ENCODE measurements at regions not wholly inside any gene's neighbourhood (a gene's known extent, or its start where the extent isn't known, plus 50 kb on each side); places are given as distances from the start of the nearest gene placed in this dataset.

DNA sequence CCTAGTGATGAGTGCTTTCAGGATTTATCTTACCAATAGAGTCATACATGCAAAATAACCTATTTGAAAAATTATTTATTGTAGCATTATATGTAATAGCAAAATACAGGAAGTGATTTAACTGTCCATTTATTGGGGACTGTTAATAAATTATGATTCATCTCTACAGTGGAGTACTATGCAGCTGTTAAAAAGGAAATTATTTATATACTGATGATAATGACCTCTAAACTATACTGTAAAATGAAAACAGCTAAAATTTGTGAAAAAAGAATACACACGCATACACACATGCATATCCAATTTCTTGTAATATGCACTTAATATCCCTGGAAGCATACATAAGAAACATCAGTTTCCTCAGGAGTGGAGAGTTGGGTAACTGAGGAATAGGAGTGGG is 58.0 kb upstream of the PALM2AKAP2 start:
- Histone ChIP-seq H3K4me3 (no peak overlapping the region), H3K27ac (no peak overlapping the region)
- DNase-seq (ENCODE audit: low spot score), result no peak
- TF ChIP-seq, protein P1, sequence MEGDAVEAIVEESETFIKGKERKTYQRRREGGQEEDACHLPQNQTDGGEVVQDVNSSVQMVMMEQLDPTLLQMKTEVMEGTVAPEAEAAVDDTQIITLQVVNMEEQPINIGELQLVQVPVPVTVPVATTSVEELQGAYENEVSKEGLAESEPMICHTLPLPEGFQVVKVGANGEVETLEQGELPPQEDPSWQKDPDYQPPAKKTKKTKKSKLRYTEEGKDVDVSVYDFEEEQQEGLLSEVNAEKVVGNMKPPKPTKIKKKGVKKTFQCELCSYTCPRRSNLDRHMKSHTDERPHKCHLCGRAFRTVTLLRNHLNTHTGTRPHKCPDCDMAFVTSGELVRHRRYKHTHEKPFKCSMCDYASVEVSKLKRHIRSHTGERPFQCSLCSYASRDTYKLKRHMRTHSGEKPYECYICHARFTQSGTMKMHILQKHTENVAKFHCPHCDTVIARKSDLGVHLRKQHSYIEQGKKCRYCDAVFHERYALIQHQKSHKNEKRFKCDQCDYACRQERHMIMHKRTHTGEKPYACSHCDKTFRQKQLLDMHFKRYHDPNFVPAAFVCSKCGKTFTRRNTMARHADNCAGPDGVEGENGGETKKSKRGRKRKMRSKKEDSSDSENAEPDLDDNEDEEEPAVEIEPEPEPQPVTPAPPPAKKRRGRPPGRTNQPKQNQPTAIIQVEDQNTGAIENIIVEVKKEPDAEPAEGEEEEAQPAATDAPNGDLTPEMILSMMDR (IDR thresholded peaks at IDR 0.05), result no peak

DNA sequence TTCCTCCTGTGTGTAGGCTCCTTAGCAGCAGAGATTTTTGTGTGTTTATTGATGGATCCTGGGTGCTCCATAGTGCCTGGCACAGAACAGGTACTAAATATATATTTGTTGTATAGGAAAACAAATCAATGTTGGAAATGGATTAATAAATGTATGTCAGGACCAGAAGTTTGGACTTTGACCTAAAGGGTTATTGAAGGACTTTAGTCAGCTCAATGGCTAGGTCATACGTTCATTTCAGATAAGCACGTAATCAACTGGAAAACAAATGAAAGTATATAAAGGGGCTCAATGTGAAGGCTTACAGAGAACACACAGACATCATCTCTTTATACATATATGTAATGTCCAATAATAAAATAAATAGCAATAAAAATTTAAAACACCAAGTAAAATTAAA is 56.2 kb upstream of the PALM2AKAP2 start:
- H3K27ac ChIP-seq, result no peak overlapping the region
- TF ChIP-seq, protein P1 (IDR thresholded peaks at IDR 0.05), result no peak
- no peak overlapping the region for H3K4me3 ChIP-seq
- no peak for DNase-seq (ENCODE audit: low spot score)

DNA sequence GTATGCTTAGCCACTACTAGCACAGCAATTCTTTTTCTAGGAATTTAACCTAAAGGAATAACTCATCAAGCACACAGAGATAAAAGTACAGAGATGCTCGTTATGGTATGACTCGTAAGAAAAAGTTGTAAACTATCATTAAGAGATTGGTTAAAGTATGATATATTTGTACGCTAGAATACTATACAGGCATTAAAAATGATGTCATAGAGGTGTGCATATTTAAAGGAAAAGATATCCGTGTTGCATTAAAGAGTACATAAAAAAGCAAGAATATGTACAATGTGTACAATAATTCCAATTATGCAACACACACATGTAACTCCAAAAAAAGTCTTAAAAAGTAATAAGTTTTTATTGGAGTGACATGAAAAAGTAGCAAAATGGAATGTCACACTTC is 54.5 kb upstream of the PALM2AKAP2 start:
- Histone ChIP-seq H3K4me3 (no peak overlapping the region), H3K27ac (no peak overlapping the region)
- DNase-seq (ENCODE audit: low spot score), result no peak
- TF ChIP-seq, protein P1 (IDR thresholded peaks at IDR 0.05), result no peak

DNA sequence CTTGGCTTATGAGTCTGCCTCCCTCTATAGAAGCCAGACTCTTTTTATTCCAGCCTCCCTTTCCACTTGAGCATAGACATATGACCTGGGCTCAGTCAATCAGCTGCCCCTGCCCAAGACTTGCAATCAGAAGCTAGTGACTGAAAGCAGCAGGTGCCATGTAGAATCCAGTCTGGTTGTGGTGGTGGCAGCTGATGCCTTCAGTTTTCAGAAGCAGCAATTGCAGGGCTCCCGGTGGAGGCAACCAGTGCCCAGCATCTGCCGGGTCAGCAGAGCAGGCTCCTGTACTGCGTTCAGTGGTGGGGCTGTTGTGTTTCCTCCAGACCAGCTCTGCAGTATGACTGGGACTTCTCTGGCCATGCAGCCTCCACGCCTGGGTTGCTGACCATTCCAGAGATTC is 53.9 kb upstream of the PALM2AKAP2 start:
- TF ChIP-seq, protein P1 (IDR thresholded peaks at IDR 0.05), result no peak
- no peak for DNase-seq (ENCODE audit: low spot score)

DNA sequence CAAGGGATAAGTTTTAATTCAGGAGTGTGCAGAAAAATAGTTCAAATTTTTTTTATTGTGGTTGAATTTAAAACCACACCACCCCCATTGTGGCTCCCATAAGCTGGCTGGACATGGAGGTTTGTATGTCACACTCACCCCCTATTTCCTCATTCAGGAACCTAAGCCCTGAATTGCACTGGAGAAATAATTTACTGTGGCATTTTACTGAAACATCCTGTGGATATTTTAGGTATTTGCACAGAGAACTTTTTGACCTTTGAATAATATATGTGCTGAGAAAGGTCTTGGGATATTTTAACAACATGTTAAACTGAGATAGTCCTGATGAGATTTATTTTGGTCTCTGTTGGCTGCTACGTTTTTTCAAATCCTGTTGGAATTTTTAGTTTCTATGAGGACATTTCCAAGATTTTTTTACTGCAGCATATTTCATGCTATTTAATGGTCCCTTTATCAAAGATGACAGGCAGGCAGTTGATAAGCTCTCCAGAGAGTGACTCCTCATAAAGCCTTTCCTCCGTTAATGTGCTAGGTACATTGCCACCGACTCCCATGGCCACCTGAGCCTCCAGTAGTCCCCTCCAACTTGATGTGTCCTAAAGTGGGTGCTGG is 51.2 kb upstream of the PALM2AKAP2 start:
- H3K4me3 ChIP-seq, result no peak overlapping the region
- TF ChIP-seq, protein P1 (IDR thresholded peaks at IDR 0.05), result no peak
- DNase-seq (ENCODE audit: low spot score), result no peak
- H3K27ac ChIP-seq, result no peak overlapping the region

More for the DNA sequence above, 53.9 kb upstream of the PALM2AKAP2 start:
- Histone ChIP-seq H3K4me3 (no peak overlapping the region), H3K27ac (no peak overlapping the region)

DNA sequence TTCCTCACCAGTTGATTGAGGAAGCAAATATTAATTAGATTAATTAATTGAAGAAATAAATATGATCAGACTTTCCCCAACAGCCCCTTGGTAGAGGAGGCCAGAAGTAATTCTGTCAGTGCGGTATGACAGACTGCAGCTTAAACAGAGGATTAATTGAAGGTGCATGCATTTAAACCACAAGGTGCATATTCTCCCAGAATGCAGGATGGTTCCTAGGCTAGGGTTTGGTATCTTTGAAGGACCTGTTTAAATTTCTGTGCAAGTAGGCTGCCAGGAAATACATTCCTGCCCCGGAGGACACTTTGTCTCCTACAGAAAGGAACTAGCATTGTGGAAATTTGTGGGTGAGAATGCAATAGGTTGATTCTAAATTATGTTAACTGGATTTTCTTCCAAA is 50.5 kb upstream of the PALM2AKAP2 start:
- no peak for DNase-seq (ENCODE audit: low spot score)

More for the DNA sequence above, 50.5 kb upstream of the PALM2AKAP2 start:
- Histone ChIP-seq H3K27ac (no peak overlapping the region), H3K4me3 (no peak overlapping the region)
- TF ChIP-seq, protein P1 (IDR thresholded peaks at IDR 0.05), result no peak
